ENCODE measurements at regions not wholly inside any gene's neighbourhood (a gene's known extent, or its start where the extent isn't known, plus 50 kb on each side); places are given as distances from the start of the nearest gene placed in this dataset.

DNA sequence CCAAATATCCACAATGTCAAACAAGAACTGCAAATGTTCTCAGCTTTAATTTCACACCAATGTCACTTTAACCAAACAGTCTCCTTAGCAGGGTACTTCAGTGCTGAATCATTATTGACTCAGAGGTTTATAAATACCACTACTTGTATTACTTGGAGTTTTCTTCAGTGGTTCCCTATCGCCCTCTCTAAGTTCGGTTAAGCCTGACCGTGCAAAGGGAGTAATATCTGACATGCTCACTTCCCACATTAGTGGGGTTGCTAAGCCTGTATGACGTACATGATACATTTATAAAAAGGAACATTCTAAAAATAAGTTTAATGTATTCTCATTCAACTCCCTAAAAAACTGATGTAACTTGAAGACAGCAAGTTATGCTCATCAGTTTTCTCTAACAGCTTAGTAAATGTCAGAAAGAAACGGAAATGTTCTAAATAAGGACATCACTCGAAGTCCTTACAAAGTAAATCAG is 93.1 kb upstream of the ZC3H12C start (continued):
- TF ChIP-seq, protein P1, sequence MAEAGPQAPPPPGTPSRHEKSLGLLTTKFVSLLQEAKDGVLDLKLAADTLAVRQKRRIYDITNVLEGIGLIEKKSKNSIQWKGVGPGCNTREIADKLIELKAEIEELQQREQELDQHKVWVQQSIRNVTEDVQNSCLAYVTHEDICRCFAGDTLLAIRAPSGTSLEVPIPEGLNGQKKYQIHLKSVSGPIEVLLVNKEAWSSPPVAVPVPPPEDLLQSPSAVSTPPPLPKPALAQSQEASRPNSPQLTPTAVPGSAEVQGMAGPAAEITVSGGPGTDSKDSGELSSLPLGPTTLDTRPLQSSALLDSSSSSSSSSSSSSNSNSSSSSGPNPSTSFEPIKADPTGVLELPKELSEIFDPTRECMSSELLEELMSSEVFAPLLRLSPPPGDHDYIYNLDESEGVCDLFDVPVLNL (IDR thresholded peaks at IDR 0.05; ENCODE audit: low read depth, low read length) = no peak
- TF ChIP-seq IKZF1 (conservative IDR thresholded peaks at IDR 0.05) (peak; percentile 96), IKZF2 (IDR thresholded peaks at IDR 0.05) (peak; percentile 92 to 97), FOXM1 (IDR thresholded peaks at IDR 0.05; ENCODE audit: low read depth, low read length) (peak; percentile 100)
- TF ChIP-seq, protein P2, sequence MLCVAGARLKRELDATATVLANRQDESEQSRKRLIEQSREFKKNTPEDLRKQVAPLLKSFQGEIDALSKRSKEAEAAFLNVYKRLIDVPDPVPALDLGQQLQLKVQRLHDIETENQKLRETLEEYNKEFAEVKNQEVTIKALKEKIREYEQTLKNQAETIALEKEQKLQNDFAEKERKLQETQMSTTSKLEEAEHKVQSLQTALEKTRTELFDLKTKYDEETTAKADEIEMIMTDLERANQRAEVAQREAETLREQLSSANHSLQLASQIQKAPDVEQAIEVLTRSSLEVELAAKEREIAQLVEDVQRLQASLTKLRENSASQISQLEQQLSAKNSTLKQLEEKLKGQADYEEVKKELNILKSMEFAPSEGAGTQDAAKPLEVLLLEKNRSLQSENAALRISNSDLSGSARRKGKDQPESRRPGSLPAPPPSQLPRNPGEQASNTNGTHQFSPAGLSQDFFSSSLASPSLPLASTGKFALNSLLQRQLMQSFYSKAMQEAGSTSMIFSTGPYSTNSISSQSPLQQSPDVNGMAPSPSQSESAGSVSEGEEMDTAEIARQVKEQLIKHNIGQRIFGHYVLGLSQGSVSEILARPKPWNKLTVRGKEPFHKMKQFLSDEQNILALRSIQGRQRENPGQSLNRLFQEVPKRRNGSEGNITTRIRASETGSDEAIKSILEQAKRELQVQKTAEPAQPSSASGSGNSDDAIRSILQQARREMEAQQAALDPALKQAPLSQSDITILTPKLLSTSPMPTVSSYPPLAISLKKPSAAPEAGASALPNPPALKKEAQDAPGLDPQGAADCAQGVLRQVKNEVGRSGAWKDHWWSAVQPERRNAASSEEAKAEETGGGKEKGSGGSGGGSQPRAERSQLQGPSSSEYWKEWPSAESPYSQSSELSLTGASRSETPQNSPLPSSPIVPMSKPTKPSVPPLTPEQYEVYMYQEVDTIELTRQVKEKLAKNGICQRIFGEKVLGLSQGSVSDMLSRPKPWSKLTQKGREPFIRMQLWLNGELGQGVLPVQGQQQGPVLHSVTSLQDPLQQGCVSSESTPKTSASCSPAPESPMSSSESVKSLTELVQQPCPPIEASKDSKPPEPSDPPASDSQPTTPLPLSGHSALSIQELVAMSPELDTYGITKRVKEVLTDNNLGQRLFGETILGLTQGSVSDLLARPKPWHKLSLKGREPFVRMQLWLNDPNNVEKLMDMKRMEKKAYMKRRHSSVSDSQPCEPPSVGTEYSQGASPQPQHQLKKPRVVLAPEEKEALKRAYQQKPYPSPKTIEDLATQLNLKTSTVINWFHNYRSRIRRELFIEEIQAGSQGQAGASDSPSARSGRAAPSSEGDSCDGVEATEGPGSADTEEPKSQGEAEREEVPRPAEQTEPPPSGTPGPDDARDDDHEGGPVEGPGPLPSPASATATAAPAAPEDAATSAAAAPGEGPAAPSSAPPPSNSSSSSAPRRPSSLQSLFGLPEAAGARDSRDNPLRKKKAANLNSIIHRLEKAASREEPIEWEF (IDR thresholded peaks at IDR 0.05; ENCODE audit: insufficient replicate concordance, low read depth, low read length) = no peak
- TF ChIP-seq, protein P3, sequence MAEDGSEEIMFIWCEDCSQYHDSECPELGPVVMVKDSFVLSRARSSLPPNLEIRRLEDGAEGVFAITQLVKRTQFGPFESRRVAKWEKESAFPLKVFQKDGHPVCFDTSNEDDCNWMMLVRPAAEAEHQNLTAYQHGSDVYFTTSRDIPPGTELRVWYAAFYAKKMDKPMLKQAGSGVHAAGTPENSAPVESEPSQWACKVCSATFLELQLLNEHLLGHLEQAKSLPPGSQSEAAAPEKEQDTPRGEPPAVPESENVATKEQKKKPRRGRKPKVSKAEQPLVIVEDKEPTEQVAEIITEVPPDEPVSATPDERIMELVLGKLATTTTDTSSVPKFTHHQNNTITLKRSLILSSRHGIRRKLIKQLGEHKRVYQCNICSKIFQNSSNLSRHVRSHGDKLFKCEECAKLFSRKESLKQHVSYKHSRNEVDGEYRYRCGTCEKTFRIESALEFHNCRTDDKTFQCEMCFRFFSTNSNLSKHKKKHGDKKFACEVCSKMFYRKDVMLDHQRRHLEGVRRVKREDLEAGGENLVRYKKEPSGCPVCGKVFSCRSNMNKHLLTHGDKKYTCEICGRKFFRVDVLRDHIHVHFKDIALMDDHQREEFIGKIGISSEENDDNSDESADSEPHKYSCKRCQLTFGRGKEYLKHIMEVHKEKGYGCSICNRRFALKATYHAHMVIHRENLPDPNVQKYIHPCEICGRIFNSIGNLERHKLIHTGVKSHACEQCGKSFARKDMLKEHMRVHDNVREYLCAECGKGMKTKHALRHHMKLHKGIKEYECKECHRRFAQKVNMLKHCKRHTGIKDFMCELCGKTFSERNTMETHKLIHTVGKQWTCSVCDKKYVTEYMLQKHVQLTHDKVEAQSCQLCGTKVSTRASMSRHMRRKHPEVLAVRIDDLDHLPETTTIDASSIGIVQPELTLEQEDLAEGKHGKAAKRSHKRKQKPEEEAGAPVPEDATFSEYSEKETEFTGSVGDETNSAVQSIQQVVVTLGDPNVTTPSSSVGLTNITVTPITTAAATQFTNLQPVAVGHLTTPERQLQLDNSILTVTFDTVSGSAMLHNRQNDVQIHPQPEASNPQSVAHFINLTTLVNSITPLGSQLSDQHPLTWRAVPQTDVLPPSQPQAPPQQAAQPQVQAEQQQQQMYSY (CRISPR knock-in tag; IDR thresholded peaks at IDR 0.05) = no peak
- TF ChIP-seq, protein P4, sequence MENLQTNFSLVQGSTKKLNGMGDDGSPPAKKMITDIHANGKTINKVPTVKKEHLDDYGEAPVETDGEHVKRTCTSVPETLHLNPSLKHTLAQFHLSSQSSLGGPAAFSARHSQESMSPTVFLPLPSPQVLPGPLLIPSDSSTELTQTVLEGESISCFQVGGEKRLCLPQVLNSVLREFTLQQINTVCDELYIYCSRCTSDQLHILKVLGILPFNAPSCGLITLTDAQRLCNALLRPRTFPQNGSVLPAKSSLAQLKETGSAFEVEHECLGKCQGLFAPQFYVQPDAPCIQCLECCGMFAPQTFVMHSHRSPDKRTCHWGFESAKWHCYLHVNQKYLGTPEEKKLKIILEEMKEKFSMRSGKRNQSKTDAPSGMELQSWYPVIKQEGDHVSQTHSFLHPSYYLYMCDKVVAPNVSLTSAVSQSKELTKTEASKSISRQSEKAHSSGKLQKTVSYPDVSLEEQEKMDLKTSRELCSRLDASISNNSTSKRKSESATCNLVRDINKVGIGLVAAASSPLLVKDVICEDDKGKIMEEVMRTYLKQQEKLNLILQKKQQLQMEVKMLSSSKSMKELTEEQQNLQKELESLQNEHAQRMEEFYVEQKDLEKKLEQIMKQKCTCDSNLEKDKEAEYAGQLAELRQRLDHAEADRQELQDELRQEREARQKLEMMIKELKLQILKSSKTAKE (IDR thresholded peaks at IDR 0.05; ENCODE audit: low read depth, poor library complexity, severe bottlenecking) = peak; percentile 96
- TF ChIP-seq, protein P5, sequence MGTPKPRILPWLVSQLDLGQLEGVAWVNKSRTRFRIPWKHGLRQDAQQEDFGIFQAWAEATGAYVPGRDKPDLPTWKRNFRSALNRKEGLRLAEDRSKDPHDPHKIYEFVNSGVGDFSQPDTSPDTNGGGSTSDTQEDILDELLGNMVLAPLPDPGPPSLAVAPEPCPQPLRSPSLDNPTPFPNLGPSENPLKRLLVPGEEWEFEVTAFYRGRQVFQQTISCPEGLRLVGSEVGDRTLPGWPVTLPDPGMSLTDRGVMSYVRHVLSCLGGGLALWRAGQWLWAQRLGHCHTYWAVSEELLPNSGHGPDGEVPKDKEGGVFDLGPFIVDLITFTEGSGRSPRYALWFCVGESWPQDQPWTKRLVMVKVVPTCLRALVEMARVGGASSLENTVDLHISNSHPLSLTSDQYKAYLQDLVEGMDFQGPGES (IDR thresholded peaks at IDR 0.05) = no peak
